Ecto neural progenitor cell (in vitro differentiated cells): ENCODE measurements at regions not wholly inside any gene's neighbourhood (a gene's known extent, or its start where the extent isn't known, plus 50 kb on each side); places are given as distances from the start of the nearest gene placed in this dataset.
A peak's percentile ranks its signal among the peaks of the same experiment; 100 is the strongest.
"Not testable (repeated sequence)": the region's sequence is repeated elsewhere in the genome, so short reads cannot be mapped to it uniquely, and the experiment has no call there.

Experiments used
- DNase-seq: peaks from one replicate; pipeline ENCODE4 v3.0.0-alpha.2; 2018; ENCODE audit warnings: low spot score

DNA sequence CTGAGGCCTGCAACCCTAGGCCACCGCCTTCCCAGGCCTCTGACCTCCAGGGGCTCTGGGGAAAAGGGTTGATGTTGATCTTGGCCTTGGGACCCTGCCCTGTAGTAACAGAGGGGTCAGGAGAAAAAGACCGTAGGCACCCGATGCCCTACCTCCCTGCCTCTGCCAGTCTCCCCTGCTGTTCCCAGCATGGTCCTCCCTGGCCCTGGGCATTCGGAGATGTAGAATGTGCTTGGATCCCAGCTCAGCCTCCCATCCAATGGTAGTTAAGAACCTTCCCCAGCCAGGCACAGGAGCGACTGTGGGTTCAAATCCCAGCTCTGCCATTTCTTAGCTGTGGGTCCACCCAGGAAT, 72.0 kb upstream of the TARDBP start:
- no peak for DNase-seq

DNA sequence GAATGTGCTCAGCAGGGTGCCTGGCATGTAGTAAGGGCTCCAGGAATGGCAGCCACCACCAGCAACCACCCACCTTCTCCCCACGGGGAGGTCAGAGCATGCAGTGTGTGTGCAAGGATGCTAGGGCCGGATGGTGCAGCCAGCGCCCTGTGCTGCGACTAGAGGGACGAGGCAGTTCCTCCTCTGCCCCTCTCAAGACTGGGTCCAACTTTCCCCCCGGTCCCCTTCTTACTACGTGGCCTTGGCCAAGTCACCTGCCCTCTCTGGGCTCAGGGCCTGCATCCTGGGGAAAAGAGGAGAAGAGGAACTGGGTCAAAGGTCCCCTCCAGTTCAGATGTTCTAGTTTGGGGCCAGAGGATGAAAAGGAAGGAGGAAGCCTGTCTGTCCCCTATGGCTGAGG, 71.6 kb upstream of the TARDBP start:
- DNase-seq = no peak

DNA sequence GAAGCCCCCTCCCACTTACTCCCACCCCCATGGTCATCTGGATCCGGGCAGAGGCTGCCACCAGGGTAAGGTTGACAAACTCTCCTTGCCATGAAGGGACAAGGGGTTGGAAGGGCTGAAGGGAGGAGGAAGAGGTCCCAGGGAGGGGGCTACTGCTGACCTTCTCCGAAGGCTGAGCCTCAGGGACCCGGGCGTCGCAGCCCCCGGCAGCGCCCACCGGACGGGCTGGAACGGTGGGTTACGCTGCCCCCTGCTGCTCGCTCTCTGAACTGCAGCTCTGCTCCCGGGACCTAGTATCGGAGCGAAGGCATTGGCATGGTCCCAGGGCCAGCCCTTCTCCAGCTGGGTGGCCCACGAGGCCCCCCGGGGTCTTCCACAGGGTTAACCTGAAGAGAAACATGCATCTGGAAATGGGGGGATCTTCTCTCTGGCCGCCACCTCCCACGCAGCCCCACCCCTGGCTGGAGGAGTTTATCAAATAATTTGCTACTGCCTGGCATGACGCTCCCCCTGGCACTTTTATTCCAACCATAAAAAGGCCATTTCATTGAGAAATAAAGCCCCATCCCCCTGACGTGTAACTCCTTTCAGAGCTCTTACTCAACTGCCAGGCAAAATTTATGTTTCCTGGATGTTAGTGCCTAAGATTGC, 70.4 kb upstream of the TARDBP start:
- peak; percentile 87 for DNase-seq

DNA sequence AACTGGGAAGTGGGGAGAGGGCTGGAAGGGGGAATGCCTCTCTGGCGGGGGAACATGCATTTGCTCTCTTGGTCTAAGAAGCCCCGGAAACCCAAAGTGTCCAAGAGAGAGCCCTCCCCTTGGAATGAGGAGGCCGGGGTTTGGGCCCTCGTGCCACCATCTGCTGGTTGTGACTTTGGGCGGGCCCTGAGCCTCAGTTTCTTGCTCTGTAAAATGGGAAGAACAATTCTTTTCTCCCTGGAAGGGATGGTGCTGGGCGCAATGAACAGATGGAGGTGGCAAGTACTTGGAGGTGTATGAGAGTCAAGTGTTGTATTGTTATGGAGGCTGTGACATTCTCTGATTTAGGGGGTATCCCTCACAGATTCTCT, 69.9 kb upstream of the TARDBP start:
- no peak for DNase-seq

DNA sequence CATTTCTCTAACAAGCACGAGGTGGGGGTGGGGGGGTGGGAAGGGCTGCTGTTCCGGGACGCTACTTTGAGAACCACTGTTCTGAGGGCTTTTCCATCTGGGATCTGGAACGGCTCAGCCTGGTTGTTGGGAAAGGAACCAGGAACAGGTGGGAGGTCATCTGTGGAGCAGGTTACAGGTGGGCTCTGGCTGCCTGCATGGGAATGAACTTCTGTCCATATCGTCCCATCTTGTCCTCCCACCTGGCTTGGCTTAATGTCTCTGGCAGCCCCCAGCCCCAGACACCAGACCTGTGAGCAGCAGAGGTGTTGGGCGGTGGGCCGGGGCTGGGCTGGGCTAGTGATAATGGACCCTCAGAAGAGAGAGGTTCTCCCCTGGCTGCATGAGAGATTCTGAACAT, 69.4 kb upstream of the TARDBP start:
- no peak for DNase-seq

DNA sequence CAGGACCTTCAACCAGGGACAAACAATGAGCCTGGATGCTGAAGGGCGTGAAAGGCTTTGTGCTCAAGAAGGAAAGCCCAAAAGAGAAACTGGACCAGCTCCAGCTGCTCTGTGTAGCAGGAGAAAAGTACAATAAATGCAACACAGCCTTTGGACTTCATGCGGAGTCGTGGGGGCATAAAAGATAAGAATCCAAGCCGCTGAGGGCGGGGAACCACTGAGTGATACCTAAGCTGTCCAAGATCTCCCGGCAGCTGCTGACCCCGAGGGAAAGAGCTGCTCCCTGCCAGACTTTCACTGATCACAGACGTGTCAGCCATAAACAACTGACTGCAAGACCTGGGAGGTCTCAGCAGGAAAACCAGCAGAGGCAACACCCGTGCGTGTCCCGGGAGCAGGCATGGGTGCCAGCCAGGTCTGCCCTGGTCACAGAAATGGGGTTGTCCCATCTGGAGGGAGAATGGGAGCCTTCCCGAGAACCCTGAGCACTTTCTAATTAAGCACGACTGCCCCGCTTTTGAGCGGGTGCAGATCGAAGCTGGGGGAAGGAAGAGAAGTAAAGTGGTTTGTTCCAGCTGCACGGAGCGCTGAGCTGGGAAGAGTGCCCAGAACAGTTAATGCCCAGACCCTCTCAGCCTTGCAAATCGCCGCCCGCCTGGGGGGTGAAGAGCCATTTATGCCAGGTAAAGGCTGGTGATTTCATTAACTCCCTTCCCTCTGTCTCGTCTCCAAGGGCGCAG, 68.3 kb upstream of the TARDBP start:
- no peak for DNase-seq

DNA sequence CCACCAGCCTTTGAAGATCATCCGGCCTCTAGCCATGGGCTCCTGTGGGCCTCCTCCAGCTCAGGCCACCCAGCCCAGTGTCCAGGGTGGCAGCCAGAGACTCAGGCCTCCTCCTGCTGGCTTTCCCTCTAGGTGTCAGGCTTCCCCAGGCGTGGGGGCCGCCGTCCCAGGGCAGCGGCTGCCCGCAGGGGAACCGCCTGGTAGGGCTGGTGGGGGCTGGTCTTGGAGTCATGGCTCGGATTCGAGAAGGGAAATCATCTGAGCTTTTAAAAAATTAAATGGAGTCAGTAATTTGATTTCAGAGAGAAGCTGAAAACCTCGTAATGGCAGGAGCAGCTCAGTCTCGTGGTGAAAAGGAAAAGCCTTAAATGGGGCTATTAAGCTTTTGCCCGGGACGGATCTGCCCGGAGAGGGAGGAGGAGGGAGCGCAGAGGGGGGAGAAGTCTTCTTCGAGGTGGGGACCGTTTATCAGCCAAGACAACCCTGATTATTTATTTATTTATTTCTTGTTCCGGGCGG, 66.4 kb upstream of the TARDBP start:
- DNase-seq = no peak

DNA sequence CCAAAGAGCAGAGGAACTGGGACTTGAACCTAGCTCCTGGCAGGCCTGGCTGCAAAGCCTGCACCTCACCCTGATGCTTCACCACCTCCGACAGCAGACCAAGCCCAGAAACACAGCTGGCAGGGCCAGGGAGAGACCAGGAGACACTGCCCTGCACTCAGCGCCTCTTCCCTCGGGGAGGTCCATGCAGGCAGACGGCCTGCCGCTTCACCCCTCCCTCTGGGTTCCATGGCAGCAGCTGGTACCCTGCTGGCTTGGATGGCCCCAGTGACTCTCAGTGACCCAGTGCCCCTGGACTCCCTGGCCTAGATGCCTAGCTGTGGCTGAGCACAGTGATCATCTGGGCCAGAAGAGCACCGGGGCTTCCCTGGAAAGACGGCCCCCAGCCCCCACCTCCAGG, 65.3 kb upstream of the TARDBP start:
- no peak for DNase-seq

DNA sequence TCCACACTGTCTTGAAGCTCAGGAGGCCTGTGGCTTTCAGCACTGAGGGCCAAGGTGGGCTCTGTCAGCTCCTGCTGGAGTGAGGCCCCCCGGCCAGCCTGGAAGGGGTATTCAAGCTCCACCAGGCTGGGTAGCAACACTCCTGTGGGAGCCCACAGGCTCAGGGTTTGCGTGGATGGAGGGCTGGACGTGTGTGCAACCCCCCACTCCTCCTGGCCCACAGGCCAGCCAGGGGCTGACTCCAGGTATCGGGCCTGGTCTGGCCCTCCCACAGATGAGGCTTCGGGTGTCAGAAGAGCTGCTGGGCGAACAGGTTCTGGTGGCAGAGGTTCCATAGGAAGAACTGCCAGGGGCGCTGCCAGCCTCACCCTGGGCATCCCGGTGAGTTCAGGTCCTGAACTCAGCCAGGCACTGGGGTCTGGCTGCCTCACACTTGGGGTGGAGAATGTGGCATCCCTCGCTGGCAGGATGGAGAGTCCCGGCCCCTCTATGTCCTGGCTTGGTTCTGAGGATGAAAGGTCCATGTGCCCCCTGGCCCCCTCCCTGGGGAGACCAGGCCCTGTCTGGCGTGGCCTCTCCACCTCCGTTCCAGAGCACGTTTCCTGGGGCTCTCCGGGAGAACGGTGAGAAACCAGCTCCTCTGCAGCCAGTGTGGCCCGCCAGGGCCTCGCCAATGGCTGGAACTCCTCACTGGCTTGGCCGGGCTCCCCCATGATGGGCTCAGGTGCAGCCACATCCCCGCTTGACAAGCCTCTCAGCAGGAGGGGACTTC, 64.6 kb upstream of the TARDBP start:
- no peak for DNase-seq

DNA sequence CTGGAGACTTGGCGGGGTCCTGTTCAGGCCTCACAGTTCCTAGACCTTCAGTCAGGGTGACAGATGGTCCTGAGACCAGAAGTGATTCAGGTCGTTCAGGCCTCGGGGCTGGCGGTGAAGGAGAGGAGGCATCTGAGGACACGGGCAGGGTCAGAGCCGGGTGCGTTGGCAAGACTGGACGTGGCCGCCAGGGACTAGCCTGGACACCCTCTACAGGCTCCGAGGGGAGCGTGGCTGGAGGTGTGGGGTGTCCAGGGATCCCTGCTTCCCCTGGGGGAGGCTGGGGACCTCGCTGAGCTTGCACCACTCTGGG, 64.0 kb upstream of the TARDBP start:
- no peak for DNase-seq

DNA sequence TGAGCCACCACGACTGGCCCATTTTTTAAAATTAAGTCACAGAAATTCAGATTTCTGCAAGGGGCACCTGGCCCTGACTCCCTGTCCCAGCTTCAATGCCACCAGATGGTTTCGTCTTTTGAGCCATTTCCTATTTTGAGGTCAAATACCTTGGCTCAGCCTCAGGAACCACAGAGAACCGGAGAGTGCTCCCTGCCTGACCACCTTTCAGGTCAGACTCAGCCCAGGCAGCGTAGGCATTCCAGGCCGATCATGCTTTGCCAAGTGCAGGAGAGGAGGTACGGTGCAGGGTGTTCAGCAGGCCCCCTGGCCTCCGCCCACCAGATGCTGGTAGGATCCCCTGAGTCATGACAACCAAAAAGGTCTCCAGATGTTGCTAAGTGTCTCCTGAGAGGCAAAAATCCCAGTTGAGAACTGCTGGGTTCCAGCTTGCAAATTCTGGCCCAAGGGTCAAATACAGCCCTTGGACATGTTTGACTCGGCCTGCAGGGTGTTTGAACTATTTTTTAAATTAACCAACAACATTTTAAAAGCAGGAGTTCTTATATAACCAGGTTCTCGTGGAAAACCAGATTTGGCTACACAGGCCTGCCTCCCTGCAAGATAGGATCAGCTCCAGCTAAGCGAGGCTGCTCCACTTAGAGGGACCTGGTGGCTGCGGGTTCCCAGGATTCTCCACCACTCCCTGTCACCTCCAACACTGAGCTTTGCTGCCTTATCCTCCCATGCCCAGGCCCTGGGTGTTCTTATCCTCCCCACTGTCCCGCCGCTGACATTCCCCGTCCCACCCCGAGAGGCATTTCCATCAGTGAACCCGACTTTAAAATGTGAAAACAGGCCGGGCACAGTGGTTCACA, 61.9 kb upstream of the TARDBP start:
- no peak for DNase-seq

DNA sequence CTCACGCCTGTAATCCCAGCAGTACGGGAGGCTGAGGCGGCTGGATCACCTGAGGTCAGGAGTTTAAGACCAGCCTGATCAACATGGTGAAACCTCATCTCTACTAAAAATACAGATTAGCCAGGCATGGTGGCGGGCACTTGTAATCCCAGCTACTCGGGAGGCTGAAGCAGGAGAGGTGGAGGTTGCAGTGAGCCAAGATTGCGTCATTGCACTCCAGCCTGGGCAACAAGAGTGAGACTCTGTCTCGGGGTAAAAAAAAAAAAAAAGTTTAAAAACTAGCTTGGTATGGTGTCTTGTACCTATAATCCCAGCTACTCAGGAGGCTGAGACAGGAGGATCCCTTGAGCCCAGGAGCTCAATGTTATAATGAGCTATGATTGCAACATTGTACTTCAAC, 61.2 kb upstream of the TARDBP start:
- not testable (repeated sequence) for DNase-seq

DNA sequence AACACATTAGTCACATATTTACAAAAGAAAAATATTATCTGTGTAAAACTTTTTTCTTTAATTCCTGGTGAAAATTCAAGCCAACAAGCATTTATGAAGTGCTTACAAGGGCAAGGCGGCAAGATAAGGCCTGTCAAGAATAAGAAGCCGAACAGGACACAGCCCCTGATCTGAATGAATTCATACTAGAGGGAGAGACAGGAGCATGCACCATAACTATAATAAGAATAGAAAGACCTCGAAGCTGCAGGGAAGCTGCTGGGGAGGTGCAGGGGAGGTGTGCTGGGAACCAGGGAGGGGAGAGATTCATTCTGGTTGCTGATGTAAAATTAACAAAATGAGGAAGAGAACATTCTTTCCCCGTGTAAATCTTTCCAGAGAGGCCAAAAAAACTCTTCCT, 60.5 kb upstream of the TARDBP start:
- no peak for DNase-seq

DNA sequence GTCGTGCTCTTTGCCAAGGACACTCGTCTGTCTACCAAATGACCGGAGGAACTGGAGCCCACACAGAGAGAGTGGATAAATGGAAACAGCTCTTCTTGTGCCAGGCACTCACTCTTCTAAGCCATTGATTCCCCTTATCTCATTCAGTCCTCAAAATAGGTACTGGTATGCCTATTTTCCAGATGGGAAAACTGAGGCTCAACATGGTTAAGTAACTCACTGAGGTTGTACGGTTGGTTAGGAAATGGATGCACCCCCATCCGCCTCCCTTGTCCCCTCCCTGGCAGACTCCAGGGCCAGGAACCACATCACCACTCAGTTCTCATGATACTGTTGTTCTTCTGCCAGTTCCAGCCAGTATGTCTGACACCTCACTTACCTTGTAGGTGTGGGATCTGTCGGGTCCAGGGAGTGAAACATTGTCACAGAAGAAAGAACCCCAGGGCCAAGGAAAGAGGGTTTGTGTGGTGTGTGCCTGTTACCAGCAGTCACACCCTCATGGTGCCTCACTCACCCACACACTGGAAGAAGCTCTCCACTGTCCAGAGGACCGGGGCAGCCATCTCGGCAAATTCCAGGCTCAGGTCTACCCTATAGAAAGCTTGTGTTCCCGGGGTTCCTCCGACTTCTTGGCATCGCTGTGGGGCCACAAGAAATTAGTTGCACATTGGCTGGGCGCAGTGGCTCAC, 58.8 kb upstream of the TARDBP start:
- no peak for DNase-seq

DNA sequence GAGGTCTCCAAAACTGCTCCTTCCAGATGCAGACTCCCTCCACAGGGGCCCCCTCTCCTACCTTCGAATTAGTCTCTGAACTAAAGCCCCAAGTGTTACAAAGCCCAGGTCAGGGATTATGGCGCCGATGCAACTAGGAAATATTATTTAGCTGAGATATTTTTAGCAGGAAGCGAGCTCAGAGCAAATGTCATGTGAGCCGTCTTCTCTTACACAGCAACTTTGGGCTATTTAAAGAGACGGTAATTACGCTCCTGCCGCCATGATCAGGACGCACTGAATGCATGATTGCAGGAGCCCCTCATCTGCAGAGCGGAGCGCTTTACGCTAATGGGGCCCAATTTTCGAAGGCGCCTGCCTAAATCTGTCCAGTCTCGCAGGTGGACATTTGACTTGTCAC, 55.3 kb upstream of the TARDBP start:
- DNase-seq = no peak

DNA sequence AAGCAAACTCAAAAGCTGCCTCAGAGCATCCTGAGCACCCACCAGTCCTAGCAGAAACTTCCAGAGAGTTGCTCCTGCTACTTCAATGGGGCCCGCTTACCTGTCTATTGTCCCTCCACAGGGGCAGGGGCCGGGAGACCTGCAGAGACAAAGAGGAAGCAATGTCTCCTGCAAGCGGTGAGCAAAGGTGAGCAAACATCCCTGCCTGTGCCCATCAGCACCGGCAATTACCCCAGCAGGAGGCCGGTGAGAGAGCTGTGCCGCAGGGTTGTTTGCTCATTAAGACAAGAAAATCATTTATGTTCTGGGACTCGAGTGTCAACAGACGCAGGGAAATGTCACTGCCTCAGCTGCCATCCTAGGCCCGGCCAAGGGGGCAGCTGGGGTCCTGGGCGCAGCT, 53.8 kb upstream of the TARDBP start:
- no peak for DNase-seq

DNA sequence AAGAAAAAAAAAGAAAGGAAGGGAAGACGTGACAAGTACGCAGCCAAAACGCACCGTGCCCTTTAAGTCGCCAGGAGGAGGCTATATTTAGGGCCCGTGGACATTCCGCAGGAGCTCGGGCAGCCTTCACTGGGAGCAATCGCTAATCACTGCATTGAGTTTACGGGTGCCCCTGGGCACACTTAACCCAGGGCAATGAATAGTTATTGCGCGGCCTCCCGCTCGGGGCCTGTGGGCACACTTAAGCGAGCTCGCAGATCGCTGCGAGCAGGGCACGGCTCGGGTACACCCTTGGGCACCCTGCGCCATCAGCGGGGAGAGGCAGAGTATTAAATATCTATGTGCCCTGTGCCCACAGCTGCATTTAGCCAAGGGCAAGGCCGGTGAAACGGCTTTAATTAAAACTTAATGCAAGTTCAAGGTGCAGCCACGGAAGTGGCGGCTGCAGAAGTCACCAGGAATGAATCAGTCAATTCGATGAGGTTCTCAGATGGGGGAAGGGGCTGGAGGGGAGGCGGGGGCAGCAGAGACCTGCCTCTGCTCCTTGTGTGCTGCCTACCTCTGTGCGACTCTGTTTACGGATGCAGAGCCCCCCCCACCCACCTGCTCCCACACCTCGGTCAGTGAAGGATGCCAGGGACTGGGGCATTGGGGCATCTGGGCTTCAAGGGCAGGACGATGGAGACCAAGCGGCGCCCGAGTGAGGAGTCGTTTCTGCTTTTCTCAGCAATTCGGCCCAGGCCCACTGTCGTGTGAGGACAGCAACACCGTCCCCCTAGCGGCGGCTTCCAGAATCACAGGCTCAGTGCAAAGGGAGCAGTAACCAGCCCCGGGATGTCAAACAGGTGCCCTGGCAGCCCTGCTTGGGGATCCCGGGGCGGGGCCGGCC, 51.8 kb upstream of the TARDBP start:
- DNase-seq = peak; percentile 92

DNA sequence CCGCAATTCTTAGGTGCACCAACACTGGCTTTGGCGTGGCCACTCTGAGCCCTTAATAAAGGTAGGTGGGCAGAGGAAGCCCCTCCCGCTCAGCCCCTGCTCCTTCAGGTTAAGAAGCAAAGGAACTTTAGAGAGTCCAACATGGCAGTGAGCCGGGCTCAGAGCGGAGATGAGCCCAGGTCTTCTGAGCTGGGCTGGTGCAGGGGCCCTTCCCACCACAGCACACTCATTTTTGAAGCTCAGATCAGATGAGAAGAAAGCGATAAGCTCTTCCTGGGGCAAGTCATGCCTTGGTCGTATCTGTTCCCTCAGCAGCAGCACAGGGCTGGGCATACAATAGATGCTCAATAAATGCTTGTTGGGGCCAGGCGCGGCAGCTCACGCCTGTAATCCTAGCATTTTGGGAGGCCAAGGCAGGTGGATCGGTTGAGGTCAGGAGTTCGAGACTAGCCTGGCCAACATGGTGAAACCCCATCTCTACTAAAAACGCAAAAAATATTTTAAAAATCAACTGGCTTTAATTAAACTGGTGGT, 51.1 kb upstream of the TARDBP start:
- no peak for DNase-seq

DNA sequence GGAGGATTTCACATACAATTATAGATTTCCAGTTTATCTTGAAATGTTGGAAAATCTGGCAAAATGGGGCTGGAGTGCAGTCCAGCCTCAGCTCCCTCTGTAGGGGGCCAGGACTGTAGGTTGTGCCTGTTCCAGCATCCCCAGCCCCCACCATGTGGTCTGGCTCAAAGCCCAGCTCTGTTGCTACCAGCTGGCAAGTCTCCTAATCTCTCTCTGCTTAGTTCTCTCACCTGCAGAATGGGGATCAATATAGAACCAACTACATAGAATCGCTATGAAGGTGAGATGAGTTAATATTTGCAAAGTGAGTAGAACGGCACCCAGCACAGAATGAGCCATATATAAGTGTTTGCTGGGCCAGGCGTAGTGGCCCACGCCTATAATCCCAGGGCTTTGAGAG, 50.0 kb upstream of the TARDBP start:
- DNase-seq = no peak
